IMR-90 (cell line): ENCODE measurements at regions not wholly inside any gene's neighbourhood (a gene's known extent, or its start where the extent isn't known, plus 50 kb on each side); places are given as distances from the start of the nearest gene placed in this dataset.

Experiments
- BHLHE40 ChIP-seq: fragments of 150-350 bp; IDR thresholded peaks from 2 replicates; pipeline ENCODE4 v1.6.1; 2016; ENCODE audit warnings: mild to moderate bottlenecking, low read depth, low read length
- CHD1 ChIP-seq: IDR thresholded peaks from 2 replicates; pipeline ENCODE4 v1.6.1; 2012; ENCODE audit warnings: low read depth, low read length, improper control_type of control experiment
- CTCF ChIP-seq: conservative IDR thresholded peaks from 2 replicates; pipeline ENCODE4 v1.5.1; 2012; ENCODE audit warnings: mild to moderate bottlenecking, low read depth, low read length, improper control_type of control experiment
- FOS ChIP-seq: fragments of 150-350 bp; IDR thresholded peaks from 2 replicates; pipeline ENCODE4 v1.6.1; 2016; ENCODE audit warnings: low read depth, low read length
- MAFK ChIP-seq: IDR thresholded peaks from 2 replicates; pipeline ENCODE4 v1.6.1; 2012; ENCODE audit warnings: low read depth, low read length, improper control_type of control experiment
- POLR2A ChIP-seq: IDR thresholded peaks from 2 replicates; pipeline ENCODE4 v1.6.1; 2012; ENCODE audit warnings: mild to moderate bottlenecking, low read depth, low read length
- RAD21 ChIP-seq: IDR thresholded peaks from 2 replicates; pipeline ENCODE4 v1.6.1; 2012; ENCODE audit warnings: low read length, improper control_type of control experiment
- RCOR1 ChIP-seq: IDR thresholded peaks from 2 replicates; pipeline ENCODE4 v1.6.1; 2012; ENCODE audit warnings: mild to moderate bottlenecking, low read length, improper control_type of control experiment; ENCODE audit not compliant: insufficient replicate concordance
- SMC3 ChIP-seq: fragments of 150-350 bp; IDR thresholded peaks from 2 replicates; pipeline ENCODE4 v1.6.1; 2016; ENCODE audit warnings: low read depth, mild to moderate bottlenecking, antibody characterized with exemption, low read length, moderate library complexity

GRCh38 chr14:106619606-106620005, 1093.2 kb downstream of the TMEM121 start:
- TF ChIP-seq SMC3 (no peak), CTCF (no peak), POLR2A (no peak), BHLHE40 (no peak), RAD21 (no peak), MAFK (no peak), CHD1 (no peak), RCOR1 (no peak), FOS (no peak)
